Caki2 (cell line): ENCODE measurements at regions not wholly inside any gene's neighbourhood (a gene's known extent, or its start where the extent isn't known, plus 50 kb on each side); places are given as distances from the start of the nearest gene placed in this dataset.
A peak's percentile ranks its signal among the peaks of the same experiment; 100 is the strongest.

Experiments used
- DNase-seq: peaks from one replicate; pipeline ENCODE4 v3.0.0-alpha.2; 2015; ENCODE audit warnings: low read depth
- in situ Hi-C: cut with HindIII; loops from 2 replicates; pipeline ENCODE4 v1.10.0; 2016; ENCODE audit warnings: low sequenced_read_pairs, low pct_unique_long_range_greater_than_20kb, mixed read lengths

- in situ Hi-C loops: no loop called here
- DNase-seq: no peak
These were observed 93.4 kb downstream of the ZFP64 start for GRCh38 chr20:52098186-52098585.

GRCh38 chr20:52096117-52096516 is 95.5 kb downstream of the ZFP64 start:
- DNase-seq: no peak
- in situ Hi-C loops: no loop called here

DNA sequence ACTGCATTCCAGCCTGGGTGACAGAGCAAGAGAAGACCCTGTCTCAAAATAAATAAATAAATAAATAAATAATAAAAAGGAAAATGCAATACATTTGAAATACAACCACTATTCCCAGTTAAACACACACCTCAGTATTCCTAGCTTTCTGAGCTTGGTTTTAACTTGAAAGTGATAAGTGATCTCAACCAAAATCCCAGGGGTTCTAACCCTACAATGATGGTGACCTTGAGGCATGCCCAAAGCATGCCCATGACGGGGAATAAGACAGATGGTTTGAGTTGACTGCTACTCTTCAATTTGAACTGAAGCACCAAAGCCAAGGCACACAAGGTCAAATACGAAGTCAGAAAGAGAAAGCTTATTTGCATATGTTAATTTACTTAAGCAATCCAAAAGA is 96.9 kb downstream of the ZFP64 start:
- DNase-seq: no peak
- in situ Hi-C loops: no loop called here

DNA sequence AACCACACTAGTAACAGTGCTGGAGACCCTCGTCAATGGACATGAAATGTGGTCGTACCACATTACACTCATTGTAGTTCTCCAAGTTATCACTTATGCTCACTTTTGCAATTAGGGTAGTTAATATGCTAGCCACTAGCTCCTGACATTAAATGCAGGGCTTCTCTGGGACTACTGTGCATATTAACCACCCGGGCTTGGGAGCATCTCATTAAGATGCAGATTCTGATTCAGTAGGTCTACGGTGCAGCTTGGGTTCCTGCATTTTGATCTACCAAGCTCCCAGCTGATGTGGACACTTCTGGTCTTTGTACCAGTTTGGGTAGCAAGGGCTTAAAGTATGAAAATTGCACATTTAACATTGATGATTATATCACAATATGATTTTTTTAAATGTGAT is 98.0 kb downstream of the ZFP64 start:
- in situ Hi-C loops: no loop called here
- no peak for DNase-seq

- no peak for DNase-seq
- in situ Hi-C loops: no loop called here
These were observed 101.5 kb downstream of the ZFP64 start for GRCh38 chr20:52090035-52090434.

- in situ Hi-C loops: no loop called here
- peak; percentile 43 for DNase-seq
These were observed 104.1 kb downstream of the ZFP64 start for GRCh38 chr20:52087471-52087870.

DNA sequence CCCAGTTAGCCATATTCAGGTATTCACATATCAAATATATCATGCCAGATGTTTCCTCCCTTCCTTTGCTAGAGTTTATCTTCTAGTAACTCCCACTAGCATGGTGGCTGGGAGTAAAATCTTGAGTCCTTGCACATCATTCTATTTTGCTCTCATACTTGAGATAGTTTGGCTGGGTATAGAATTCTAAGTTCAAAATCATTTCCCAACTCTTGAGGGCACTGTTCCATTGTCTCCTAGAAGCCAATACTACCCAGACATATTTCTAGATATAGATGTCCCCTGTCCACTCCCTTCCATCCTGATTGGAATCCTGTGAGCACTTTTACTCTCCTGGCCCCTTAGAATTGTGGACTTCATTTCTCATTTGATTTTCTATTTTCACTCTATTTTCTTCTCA is 104.7 kb downstream of the ZFP64 start:
- in situ Hi-C loops: no loop called here
- DNase-seq: no peak

DNA sequence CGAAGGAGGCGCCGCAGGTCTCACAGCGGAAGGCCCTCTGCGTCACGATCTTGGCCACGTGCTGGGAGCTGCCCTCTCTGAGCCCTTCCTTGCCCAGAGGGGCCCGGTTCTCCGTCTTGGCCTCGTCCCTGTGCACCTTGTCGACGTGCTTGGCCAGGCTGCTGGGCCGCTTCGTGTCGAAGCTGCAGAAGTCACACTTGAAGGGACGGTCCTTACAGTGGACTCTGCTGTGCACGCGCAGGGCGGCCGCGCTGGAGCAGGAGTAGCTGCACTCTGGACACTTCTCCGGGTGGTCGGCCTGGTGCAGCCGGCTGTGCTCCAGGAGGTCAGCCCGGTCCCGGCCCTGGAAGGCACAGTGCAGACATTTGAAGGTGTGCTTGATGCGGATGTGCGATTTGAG is 106.9 kb downstream of the ZFP64 start:
- in situ Hi-C loops: no loop called here

DNA sequence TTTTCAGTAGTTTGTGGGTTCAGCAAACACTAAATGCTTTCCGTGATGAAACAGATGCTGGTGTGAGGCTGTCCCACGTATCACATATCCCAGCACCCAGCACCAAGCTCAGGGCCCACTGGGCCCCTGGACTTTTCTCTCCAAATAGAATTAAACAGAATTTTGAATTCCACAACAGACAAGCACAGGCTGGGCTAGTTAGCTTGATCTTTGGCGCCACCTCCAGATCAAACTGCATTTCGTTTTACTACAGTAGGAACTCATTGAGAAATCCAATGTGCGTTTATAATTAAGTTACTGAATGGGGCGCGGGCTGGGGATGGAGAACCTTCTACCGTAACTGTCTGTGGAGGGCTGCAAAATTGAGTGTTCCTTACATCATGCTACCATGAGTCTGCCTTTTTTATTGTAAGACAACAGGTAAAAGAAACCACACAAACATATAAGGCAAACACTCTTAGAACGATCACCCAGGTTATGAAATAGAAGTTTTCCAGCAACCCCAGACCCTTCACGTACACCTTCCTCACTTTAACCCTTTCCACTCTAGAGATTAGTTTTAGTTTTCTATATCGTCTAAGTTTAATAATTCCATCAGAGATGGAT is 107.8 kb downstream of the ZFP64 start:
- in situ Hi-C loops: no loop called here
- peak; percentile 51 for DNase-seq

More for the DNA sequence above, 106.9 kb downstream of the ZFP64 start:
- no peak for DNase-seq

- no peak for DNase-seq
- in situ Hi-C loops: no loop called here
These were observed 109.0 kb downstream of the ZFP64 start for GRCh38 chr20:52082612-52083011.

GRCh38 chr20:52081791-52082190 is 109.8 kb downstream of the ZFP64 start:
- in situ Hi-C loops: no loop called here
- no peak for DNase-seq

GRCh38 chr20:52081066-52081465 is 110.5 kb downstream of the ZFP64 start:
- in situ Hi-C loops: no loop called here

DNA sequence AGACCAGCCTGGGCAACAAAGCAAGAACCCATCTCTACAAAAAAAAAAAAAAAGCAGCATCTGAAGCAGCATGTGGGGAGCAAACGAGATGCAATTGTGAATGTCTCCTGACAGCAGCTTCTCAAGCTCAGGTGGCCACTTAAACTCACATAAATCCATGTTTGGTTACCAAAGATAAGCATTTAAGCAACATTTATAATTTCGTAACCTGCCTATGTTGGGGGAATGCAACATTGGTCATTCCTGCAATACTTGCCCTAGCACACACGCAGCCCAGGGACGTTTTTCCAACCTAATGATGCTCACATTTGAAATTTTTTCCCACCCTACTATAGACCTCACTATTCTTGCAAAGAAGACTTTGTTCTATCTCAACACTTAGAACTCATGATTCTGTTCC is 113.3 kb downstream of the ZFP64 start:
- no peak for DNase-seq
- in situ Hi-C loops: no loop called here

More at GRCh38 chr20:52081066-52081465, 110.5 kb downstream of the ZFP64 start:
- no peak for DNase-seq

DNA sequence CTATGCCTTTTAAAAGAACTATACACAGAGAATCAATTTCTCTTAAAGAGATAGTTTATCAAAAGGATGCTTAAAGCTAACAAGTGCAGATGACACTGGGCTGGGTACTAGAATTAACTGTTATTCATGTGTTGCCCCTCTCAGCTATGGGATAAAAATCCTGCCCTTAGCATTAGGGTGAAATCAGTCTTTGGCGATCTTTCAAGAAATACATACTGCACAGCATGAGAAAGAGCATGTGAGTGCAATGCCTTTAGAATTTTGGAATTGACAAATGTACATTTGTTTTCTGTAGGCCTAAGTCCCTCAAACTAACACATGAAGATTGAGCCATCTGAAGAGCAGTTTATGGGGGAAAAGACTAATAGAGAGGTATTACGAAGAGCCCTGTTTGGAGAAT is 115.4 kb downstream of the ZFP64 start:
- in situ Hi-C loops: no loop called here

GRCh38 chr20:52075400-52075799 is 116.2 kb downstream of the ZFP64 start:
- in situ Hi-C loops: no loop called here
- no peak for DNase-seq

More for the DNA sequence above, 115.4 kb downstream of the ZFP64 start:
- no peak for DNase-seq

DNA sequence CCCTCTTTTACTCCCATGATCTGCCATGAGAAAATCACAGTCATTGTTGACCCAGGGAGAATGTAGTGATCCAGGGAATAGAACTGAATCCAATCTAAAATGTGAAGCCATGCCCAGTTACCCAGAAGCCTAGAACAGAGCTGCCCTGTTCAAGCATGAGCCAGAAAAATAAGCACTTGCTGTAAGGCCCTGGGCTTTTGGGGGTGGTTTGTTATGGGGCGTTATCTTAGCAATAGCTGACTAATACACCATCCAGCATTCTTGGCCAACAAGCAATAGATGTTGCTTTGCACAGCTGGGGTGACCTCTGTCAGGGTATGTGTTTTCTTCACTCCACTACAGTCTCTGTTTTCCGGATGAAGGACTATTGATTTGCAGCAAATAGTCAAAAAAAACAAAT is 120.4 kb downstream of the ZFP64 start:
- in situ Hi-C loops: no loop called here

GRCh38 chr20:52064931-52065330 is 126.6 kb downstream of the ZFP64 start:
- in situ Hi-C loops: no loop called here
- DNase-seq: no peak

More for the DNA sequence above, 120.4 kb downstream of the ZFP64 start:
- DNase-seq: no peak

GRCh38 chr20:52062452-52063209 is 128.9 kb downstream of the ZFP64 start:
- DNase-seq: no peak
- in situ Hi-C loops: no loop called here

DNA sequence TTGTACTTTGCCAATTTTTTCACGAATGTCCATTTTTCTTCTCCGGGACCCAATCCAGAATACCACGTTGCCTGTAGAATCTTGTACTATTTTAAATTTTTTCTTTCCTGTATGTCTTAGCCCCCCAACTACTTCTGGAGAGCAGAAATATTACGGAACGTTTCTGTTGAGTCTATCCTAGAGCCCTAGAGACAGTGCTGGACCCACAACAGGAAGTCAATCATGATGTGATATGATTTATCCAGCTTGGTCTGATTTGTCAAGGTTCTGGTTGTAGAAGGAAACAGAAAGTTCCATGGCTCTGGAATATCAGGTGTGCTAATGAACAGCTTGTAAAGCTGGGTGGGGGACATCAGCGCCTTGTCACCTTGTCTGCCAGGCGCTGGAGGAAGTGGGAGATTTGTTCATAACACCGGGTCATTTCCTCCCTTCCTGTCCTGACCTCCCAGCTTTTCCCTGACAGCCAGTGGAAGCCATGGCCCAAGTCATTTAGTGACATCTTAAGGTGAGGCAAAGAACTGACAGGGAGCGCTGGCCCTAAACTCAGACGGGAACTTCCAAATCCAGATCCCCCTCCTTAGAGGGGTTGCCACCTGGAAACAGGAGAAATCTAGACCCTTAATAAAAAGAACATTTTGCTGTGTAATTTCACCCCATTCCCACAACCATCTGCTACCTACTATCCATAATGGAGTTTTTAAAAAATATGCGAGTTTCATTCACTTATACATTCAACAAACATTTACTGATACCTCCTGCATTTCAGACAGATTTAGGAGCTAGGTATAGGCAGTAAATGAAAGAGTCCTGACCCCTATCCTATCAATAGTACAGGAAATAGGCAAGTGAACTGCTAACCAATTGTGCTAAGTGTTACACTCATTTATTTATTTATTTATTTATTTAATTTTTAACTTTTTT is 130.5 kb downstream of the ZFP64 start:
- in situ Hi-C loops: no loop called here
- no peak for DNase-seq
